Neuronal stem cell (in vitro differentiated cells): ENCODE measurements at regions not wholly inside any gene's neighbourhood (a gene's known extent, or its start where the extent isn't known, plus 50 kb on each side); places are given as distances from the start of the nearest gene placed in this dataset. TPM values are rescaled to one million over a fixed set of nuclear protein-coding genes. Genes with fewer than 3 reads are reported as not detected.
"Not testable (repeated sequence)": the region's sequence is repeated elsewhere in the genome, so short reads cannot be mapped to it uniquely, and the experiment has no call there.

Experiments used
- DNase-seq: peaks from one replicate; pipeline ENCODE4 v3.0.0-alpha.2; 2013; ENCODE audit warnings: low spot score
- H2AFZ ChIP-seq: one replicate; pipeline ENCODE4 v1.6.1; 2013; ENCODE audit warnings: mild to moderate bottlenecking, low read length, inconsistent platforms
- H2AK5ac ChIP-seq: 2 replicates; pipeline ENCODE4 v1.6.1; 2013; ENCODE audit warnings: low read depth, mild to moderate bottlenecking, inconsistent platforms, low read length, moderate library complexity, mixed read lengths
- H2BK120ac ChIP-seq: 2 replicates; pipeline ENCODE4 v1.6.1; 2013; ENCODE audit warnings: low read depth, mild to moderate bottlenecking, inconsistent platforms, low read length, moderate library complexity, mixed read lengths
- H2BK12ac ChIP-seq: one replicate; pipeline ENCODE4 v1.6.1; 2013; ENCODE audit warnings: low read length, inconsistent platforms
- H2BK15ac ChIP-seq: 2 replicates; pipeline ENCODE4 v1.6.1; 2013; ENCODE audit warnings: mild to moderate bottlenecking, low read length, inconsistent platforms, mixed read lengths
- H2BK5ac ChIP-seq: one replicate; pipeline ENCODE4 v1.6.1; 2013; ENCODE audit warnings: inconsistent platforms, mild to moderate bottlenecking, low read length, moderate library complexity
- H3K14ac ChIP-seq: one replicate; pipeline ENCODE4 v1.6.1; 2013; ENCODE audit warnings: low read length, inconsistent platforms
- H3K18ac ChIP-seq: 2 replicates; pipeline ENCODE4 v1.6.1; 2013; ENCODE audit warnings: low read length, inconsistent platforms
- H3K23ac ChIP-seq: 2 replicates; pipeline ENCODE4 v1.6.1; 2013; ENCODE audit warnings: low read depth, mild to moderate bottlenecking, mixed read lengths, low read length, inconsistent platforms; ENCODE audit not compliant: poor library complexity
- H3K27ac ChIP-seq: replicated peaks from 3 replicates; pipeline ENCODE4 v1.5.1; 2013; ENCODE audit warnings: low read length, inconsistent platforms
- H3K27me3 ChIP-seq, 3 experiments: 2 replicates each; pipeline ENCODE4 v1.6.1; 2013; ENCODE audit warnings: low read length in 3 of 3, mild to moderate bottlenecking in 2 of 3, inconsistent platforms in 1 of 3, low read depth in 1 of 3, mixed read lengths in 1 of 3, moderate library complexity in 1 of 3; ENCODE audit not compliant: control insufficient read depth in 3 of 3, insufficient read depth in 3 of 3
- H3K36me3 ChIP-seq, 2 donors: replicated peaks in 1 of 2; 2 replicates each; pipeline ENCODE4 v1.6.1; 2013; ENCODE audit warnings: low read length in 2 of 2; ENCODE audit not compliant: control insufficient read depth in 2 of 2, insufficient read depth in 2 of 2
- H3K4ac ChIP-seq: 2 replicates; pipeline ENCODE4 v1.6.1; 2013; ENCODE audit warnings: inconsistent platforms, mild to moderate bottlenecking, low read length, moderate library complexity
- H3K4me1 ChIP-seq, 2 donors: 1 replicate in 1 of 2; 2 replicates in 1 of 2; pipeline ENCODE4 v1.6.1; 2013; ENCODE audit warnings: low read length in 2 of 2, low read depth in 1 of 2; ENCODE audit not compliant: control insufficient read depth in 2 of 2, insufficient read depth in 1 of 2
- H3K4me2 ChIP-seq: one replicate; pipeline ENCODE4 v1.6.1; 2013; ENCODE audit warnings: mild to moderate bottlenecking, low read length, inconsistent platforms; ENCODE audit not compliant: insufficient read depth, poor library complexity, severe bottlenecking
- H3K4me3 ChIP-seq, 2 donors: 2 replicates each; pipeline ENCODE4 v1.5.1; 2013; ENCODE audit warnings: low read length in 2 of 2, mild to moderate bottlenecking in 2 of 2, inconsistent platforms in 1 of 2, moderate library complexity in 1 of 2
- H3K79me1 ChIP-seq: one replicate; pipeline ENCODE4 v1.6.1; 2013; ENCODE audit warnings: low read depth, mild to moderate bottlenecking, inconsistent platforms, low read length, moderate library complexity
- H3K9ac ChIP-seq: one replicate; pipeline ENCODE4 v1.6.1; 2013; ENCODE audit warnings: mild to moderate bottlenecking, low read depth, low read length, inconsistent platforms; ENCODE audit not compliant: poor library complexity
- H3K9me3 ChIP-seq, 2 donors: replicated peaks in 1 of 2; 2 replicates each; pipeline versions ENCODE3 to v1.6.1; 2013; ENCODE audit warnings: low read length in 2 of 2, mild to moderate bottlenecking in 2 of 2, inconsistent platforms in 1 of 2, low read depth in 1 of 2, mixed read lengths in 1 of 2, moderate library complexity in 1 of 2; ENCODE audit not compliant: control insufficient read depth in 2 of 2, insufficient read depth in 1 of 2
- H4K8ac ChIP-seq: one replicate; pipeline ENCODE4 v1.6.1; 2013; ENCODE audit warnings: low read depth, mild to moderate bottlenecking, inconsistent platforms, low read length, moderate library complexity
- H4K91ac ChIP-seq: one replicate; pipeline ENCODE4 v1.6.1; 2013; ENCODE audit warnings: low read length, low read depth, mild to moderate bottlenecking, inconsistent platforms; ENCODE audit not compliant: poor library complexity
- WGBS, 2 donors: extraction: QIAGEN DNeasy Blood & Tissue Kit; methylation state at CpG; one replicate each; pipeline ENCODE4 v1.1.7; 2013; ENCODE audit warnings: missing lambda C conversion rate in 2 of 2, mixed read lengths in 1 of 2; ENCODE audit not compliant: insufficient read length in 2 of 2, insufficient replicate concordance in 1 of 2; ENCODE audit errors: extremely low coverage in 2 of 2; 5-methylcytosine and 5-hydroxymethylcytosine counted together
- small RNA-seq: library from polyadenylated mRNA; stranded (forward); fragments of <200 nt; extraction: miRNeasy Mini kit (QIAGEN cat#:217004); gene quantifications from one replicate; pipeline ENCODE3, GENCODE V24; 2013; ENCODE audit not compliant: insufficient read depth

DNA sequence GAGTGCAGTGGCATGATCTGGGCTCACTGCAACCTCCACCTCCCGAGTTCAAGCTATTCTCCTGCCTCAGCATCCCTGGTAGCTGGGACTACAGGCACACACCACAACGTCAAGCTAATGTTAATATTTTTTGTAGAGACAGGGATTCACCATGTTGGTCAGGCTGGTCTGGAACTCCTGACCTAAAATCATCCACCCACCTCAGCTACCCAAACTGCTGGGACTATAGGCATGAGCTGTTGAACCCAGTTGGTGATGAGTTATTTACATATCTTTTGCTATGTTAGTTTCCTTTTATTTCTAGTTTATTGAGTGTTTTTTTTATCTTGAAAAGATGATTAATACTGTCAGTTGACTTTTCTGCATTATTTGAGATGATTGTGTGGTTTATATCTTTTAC, 53.3 kb upstream of the GPR39 start:
- H3K27ac ChIP-seq, H3K4me3 ChIP-seq, H3K4ac ChIP-seq, H2BK12ac ChIP-seq, H3K79me1 ChIP-seq, H4K91ac ChIP-seq, H3K27me3 ChIP-seq, H2BK120ac ChIP-seq, H4K8ac ChIP-seq, H3K23ac ChIP-seq, H3K36me3 ChIP-seq, H3K9me3 ChIP-seq, H2AFZ ChIP-seq, H3K4me1 ChIP-seq, DNase-seq, H3K14ac ChIP-seq, H3K9ac ChIP-seq, H3K4me2 ChIP-seq, H3K18ac ChIP-seq, H2BK15ac ChIP-seq, H2AK5ac ChIP-seq, H2BK5ac ChIP-seq: not testable (repeated sequence)
- no CpG with 5 or more reads among the region's 2 CpGs for WGBS, 2 donors

DNA sequence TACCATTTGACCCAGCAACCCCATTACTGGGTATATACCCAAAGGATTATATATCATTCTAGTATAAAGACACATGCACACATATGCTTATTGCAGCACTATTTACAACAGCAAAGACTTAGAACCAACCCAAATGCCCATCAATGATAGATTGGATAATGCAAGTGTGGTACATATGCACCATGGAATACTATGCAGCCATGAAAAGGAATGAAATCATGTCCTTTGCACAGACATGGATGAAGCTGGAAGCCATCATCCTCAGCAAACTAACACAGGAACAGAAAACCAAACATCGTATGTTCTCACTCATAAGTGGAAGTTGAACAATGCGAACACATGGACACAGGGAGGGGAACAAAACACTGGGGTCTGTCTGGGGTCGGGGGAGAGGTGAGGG, 50.6 kb upstream of the GPR39 start:
- H2BK120ac ChIP-seq, H3K9ac ChIP-seq, DNase-seq, H3K4me1 ChIP-seq, H3K9me3 ChIP-seq, H3K36me3 ChIP-seq, H2BK15ac ChIP-seq, H4K8ac ChIP-seq, H2BK5ac ChIP-seq, H3K27me3 ChIP-seq, H3K18ac ChIP-seq, H3K4me3 ChIP-seq, H3K79me1 ChIP-seq, H3K4ac ChIP-seq, H3K14ac ChIP-seq, H4K91ac ChIP-seq, H2AFZ ChIP-seq, H2BK12ac ChIP-seq, H3K4me2 ChIP-seq, H3K27ac ChIP-seq, H3K23ac ChIP-seq, H2AK5ac ChIP-seq: not testable (repeated sequence)
- WGBS, 2 donors, result no CpG with 5 or more reads among the region's 3 CpGs

DNA sequence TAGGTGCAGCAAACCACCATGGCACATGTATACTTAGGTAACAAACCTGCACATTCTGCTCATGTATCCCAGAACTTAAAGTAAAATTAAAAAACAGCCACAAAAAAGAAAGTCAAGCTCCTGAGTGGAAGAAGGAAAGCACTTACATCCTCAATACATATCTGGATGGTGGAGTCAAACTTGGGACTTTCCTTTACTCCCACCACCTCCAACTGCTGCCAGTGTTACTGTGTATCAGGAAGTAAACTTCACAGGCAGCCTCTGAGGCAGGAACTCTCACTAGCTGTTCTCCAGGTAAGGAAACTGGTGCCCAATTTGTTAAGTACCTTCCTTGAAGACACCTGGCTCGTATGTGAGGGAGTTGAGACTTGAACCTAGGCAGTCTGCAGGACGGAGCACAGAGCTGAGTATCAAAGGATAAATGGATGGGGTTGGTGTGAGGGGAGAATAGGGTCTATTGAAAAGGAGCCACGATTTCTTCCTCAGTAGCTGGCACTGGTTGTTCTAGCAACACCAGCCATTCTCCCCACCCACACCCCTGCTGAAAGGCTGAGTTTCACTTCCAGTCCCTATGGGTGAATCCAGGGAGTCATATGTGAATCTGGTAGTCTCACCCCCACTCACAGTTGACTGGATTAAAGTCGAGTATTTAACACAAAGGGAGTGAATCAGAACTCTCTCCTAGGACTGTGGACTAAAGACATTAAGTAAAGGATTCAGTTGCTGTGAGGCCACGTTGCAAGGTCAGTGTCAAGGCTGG, 50.0 kb upstream of the GPR39 start:
- Histone ChIP-seq H3K4me2 (no peak overlapping the region), H3K79me1 (no peaks in the 10 kb centered on the region), H3K4me3 (no peak overlapping the region), H3K9me3 (no peaks in the 10 kb centered on the region), H3K36me3 (no peaks in the 10 kb centered on the region), H2BK12ac (no peak overlapping the region), H3K27me3 (no peaks in the 10 kb centered on the region), H2BK120ac (no peak overlapping the region), H3K4me1 (peaks cover 0 to 4% of the 10 kb centered on the region in 2 donors), H2AFZ (no peak overlapping the region), H4K8ac (no peak overlapping the region), H3K27ac (no peak overlapping the region), H3K4ac (no peak overlapping the region), H2BK15ac (no peak overlapping the region), H2BK5ac (no peak overlapping the region), H4K91ac (no peak overlapping the region), H2AK5ac (no peak overlapping the region), H3K9ac (no peak overlapping the region), H3K14ac (no peak overlapping the region), H3K23ac (no peak overlapping the region), H3K18ac (no peak overlapping the region)
- no peak for DNase-seq
- no CpG with 5 or more reads among the region's 5 CpGs for WGBS, 2 donors

Small RNA genes lying in the stretch of these regions (small RNA-seq; reads per million reads assigned to genes)
- gene MIR663B (not detected), gene RNA5-8SP5 (3.5 reads per million)
